Spleen (tissue), 7 donors: ENCODE measurements at regions not wholly inside any gene's neighbourhood (a gene's known extent, or its start where the extent isn't known, plus 50 kb on each side); places are given as distances from the start of the nearest gene placed in this dataset.

ENCODE experiments used
- CTCF ChIP-seq, 11 experiments: fragments of 200-600 bp in 7 of 11; fragments of 450-650 bp in 4 of 11; sonication (generic) in 4 of 11; IDR thresholded peaks in 8 of 11; conservative IDR thresholded peaks in 3 of 11; 1 replicate in 7 of 11; 2 replicates in 4 of 11; pipeline versions ENCODE4 v1.4.0 to v1.8.0; 2016 to 2021; ENCODE audit warnings: antibody characterized with exemption in 11 of 11, inconsistent platforms in 4 of 11, mild to moderate bottlenecking in 1 of 11
- POLR2A ChIP-seq, 3 donors: fragments of 450-650 bp; IDR thresholded peaks; one replicate each; pipeline ENCODE4 v1.5.1; 2017; ENCODE audit warnings: antibody characterized with exemption in 3 of 3, mild to moderate bottlenecking in 1 of 3
- donor health status: DM: no; HTN: no; CAD: no; lungs with moderate emphysema.
- donor health status: DM: no; HTN: no; CAD: no.
- donor health status: DM: no; HTN: no; CAD: no.

DNA sequence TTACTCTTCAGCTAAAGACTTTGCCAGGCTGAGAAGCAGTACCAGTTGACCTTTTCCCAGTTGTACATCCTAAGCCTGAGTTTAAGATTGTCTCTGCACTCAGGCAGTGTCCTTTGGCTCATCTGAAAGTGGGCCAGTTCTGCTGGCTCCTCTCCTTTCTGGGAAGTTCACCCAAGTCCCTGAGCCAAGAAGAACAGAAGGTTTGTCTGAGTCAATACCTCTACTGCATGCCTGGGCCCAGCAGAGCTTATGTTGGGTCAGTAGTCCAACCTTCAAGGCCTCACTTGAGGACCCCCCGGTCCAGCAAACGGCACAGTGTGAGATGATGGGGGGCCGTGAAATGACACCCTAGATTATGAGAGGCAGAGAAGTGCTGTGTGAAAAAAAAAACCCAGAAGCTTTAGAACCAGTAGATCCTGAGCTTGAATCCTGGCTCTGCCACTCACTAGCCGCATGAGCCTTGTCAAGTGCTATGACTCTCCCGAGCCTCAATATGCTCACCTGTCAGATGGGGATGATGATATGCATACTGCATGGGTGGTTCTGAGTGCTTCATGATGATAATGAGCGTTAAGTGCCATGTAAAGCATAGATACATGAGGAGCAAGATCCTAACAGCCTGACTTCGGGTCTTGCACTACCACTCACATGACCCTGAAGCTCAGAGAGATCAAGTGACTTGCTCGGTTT is 156.0 kb downstream of the MACROH2A1 start:
- TF ChIP-seq POLR2A (IDR thresholded peaks at IDR 0.05) = no peak
- no peak for TF ChIP-seq CTCF (IDR thresholded peaks at IDR 0.05 in 8 of 11, conservative IDR thresholded peaks at IDR 0.05 in 3 of 11)
